HFFc6 (cell line): ENCODE measurements at regions not wholly inside any gene's neighbourhood (a gene's known extent, or its start where the extent isn't known, plus 50 kb on each side); places are given as distances from the start of the nearest gene placed in this dataset.

Experiments used
- DNase-seq: peaks from one replicate; pipeline ENCODE4 v3.0.0-alpha.2; 2018
- H3K27ac Mint-ChIP-seq: 2 replicates; pipeline ENCODE4 v1.8.0; 2020; ENCODE audit warnings: mild to moderate bottlenecking, mixed read lengths
- H3K27me3 Mint-ChIP-seq: 2 replicates; pipeline ENCODE4 v1.8.0; 2021; ENCODE audit warnings: mild to moderate bottlenecking, moderate library complexity, mixed read lengths; ENCODE audit not compliant: insufficient read depth
- H3K36me3 Mint-ChIP-seq: 2 replicates; pipeline ENCODE4 v1.8.0; 2021; ENCODE audit warnings: low read depth, mixed read lengths
- H3K4me1 Mint-ChIP-seq: 2 replicates; pipeline ENCODE4 v1.8.0; 2020; ENCODE audit warnings: low read depth, mixed read lengths
- H3K4me3 Mint-ChIP-seq: 2 replicates; pipeline ENCODE4 v1.8.0; 2020; ENCODE audit warnings: mild to moderate bottlenecking, moderate library complexity, mixed read lengths
- H3K9me3 Mint-ChIP-seq: 2 replicates; pipeline ENCODE4 v1.8.0; 2020; ENCODE audit warnings: mild to moderate bottlenecking, mixed read lengths
- CTCF ChIP-seq: fragments of 200-600 bp; sonication (generic); IDR thresholded peaks from 2 replicates; pipeline ENCODE4 v1.5.0; 2021; ENCODE audit warnings: antibody characterized with exemption, mild to moderate bottlenecking

GRCh38 chr5:51275428-51275827 is 107.8 kb upstream of the ISL1 start:
- Mint-ChIP-seq H3K36me3 (no peaks in the 10 kb centered on the region), H3K27me3 (no peaks in the 10 kb centered on the region; the same call in 1 of the 2 replicates), H3K27ac (no peak overlapping the region), H3K9me3 (peaks cover 7% of the 10 kb centered on the region), H3K4me3 (no peak overlapping the region), H3K4me1 (no peaks in the 10 kb centered on the region)
- no peak for DNase-seq
- TF ChIP-seq CTCF = no peak

GRCh38 chr5:51276250-51276649 is 107.0 kb upstream of the ISL1 start:
- H3K36me3 Mint-ChIP-seq = no peaks in the 10 kb centered on the region
- no peaks in the 10 kb centered on the region for H3K4me1 Mint-ChIP-seq
- H3K27me3 Mint-ChIP-seq = no peaks in the 10 kb centered on the region; the same call in 1 of the 2 replicates
- no peak overlapping the region for H3K27ac Mint-ChIP-seq
- no peak for DNase-seq
- H3K9me3 Mint-ChIP-seq = peaks cover 7% of the 10 kb centered on the region
- H3K4me3 Mint-ChIP-seq = no peak overlapping the region
- no peak for TF ChIP-seq CTCF

GRCh38 chr5:51278539-51278938 is 104.7 kb upstream of the ISL1 start:
- Mint-ChIP-seq H3K27ac (no peak overlapping the region), H3K4me3 (no peak overlapping the region), H3K9me3 (peaks cover 12% of the 10 kb centered on the region), H3K4me1 (no peaks in the 10 kb centered on the region), H3K36me3 (no peaks in the 10 kb centered on the region), H3K27me3 (no peaks in the 10 kb centered on the region; the same call in 1 of the 2 replicates)
- no peak for DNase-seq
- no peak for TF ChIP-seq CTCF

- H3K4me1 Mint-ChIP-seq = no peaks in the 10 kb centered on the region
- H3K36me3 Mint-ChIP-seq = no peaks in the 10 kb centered on the region
- no peaks in the 10 kb centered on the region; the same call in 1 of the 2 replicates for H3K27me3 Mint-ChIP-seq
- H3K4me3 Mint-ChIP-seq = no peak overlapping the region
- DNase-seq = no peak
- TF ChIP-seq CTCF = no peak
- peaks cover 8% of the 10 kb centered on the region for H3K9me3 Mint-ChIP-seq
- no peak overlapping the region for H3K27ac Mint-ChIP-seq
Measured at GRCh38 chr5:51279983-51280706, 103.1 kb upstream of the ISL1 start.

GRCh38 chr5:51286046-51286445 is 97.2 kb upstream of the ISL1 start:
- Mint-ChIP-seq H3K4me1 (no peaks in the 10 kb centered on the region), H3K9me3 (peaks cover 10% of the 10 kb centered on the region)
- no peak for TF ChIP-seq CTCF

More at GRCh38 chr5:51286046-51286445, 97.2 kb upstream of the ISL1 start:
- H3K27me3 Mint-ChIP-seq = no peaks in the 10 kb centered on the region
- no peak overlapping the region for H3K4me3 Mint-ChIP-seq
- no peaks in the 10 kb centered on the region for H3K36me3 Mint-ChIP-seq
- DNase-seq = no peak
- H3K27ac Mint-ChIP-seq = no peak overlapping the region
